Subcutaneous abdominal adipose tissue (tissue), 5 donors: ENCODE measurements at regions not wholly inside any gene's neighbourhood (a gene's known extent, or its start where the extent isn't known, plus 50 kb on each side); places are given as distances from the start of the nearest gene placed in this dataset.

Experiments used
- H3K27ac ChIP-seq: one replicate; pipeline ENCODE4 v1.7.0; 2013; ENCODE audit warnings: low read depth, mild to moderate bottlenecking, inconsistent platforms, low read length, moderate library complexity
- H3K27me3 ChIP-seq, 5 donors: one replicate each; pipeline ENCODE4 v1.7.0; 2013; ENCODE audit warnings: low read length in 5 of 5, inconsistent platforms in 1 of 5; ENCODE audit not compliant: control insufficient read depth in 5 of 5, insufficient read depth in 4 of 5
- H3K36me3 ChIP-seq, 5 donors: one replicate each; pipeline ENCODE4 v1.7.0; 2013; ENCODE audit warnings: low read length in 5 of 5; ENCODE audit not compliant: control insufficient read depth in 5 of 5, insufficient read depth in 5 of 5
- H3K4me1 ChIP-seq, 5 donors: one replicate each; pipeline ENCODE4 v1.7.0; 2013; ENCODE audit warnings: low read length in 5 of 5, mild to moderate bottlenecking in 3 of 5, moderate library complexity in 1 of 5; ENCODE audit not compliant: control insufficient read depth in 5 of 5, insufficient read depth in 5 of 5
- H3K4me3 ChIP-seq, 5 donors: one replicate each; pipeline ENCODE4 v1.7.0; 2013; ENCODE audit warnings: low read length in 5 of 5, low read depth in 1 of 5
- H3K9ac ChIP-seq, 5 donors: one replicate each; pipeline ENCODE4 v1.7.0; 2013; ENCODE audit warnings: low read length in 5 of 5, mild to moderate bottlenecking in 4 of 5, moderate library complexity in 3 of 5
- H3K9me3 ChIP-seq, 5 donors: one replicate each; pipeline ENCODE4 v1.7.0; 2013; ENCODE audit warnings: low read length in 5 of 5; ENCODE audit not compliant: control insufficient read depth in 5 of 5
- donor health status: healthy.
- donor health status: healthy.
- donor health status: healthy.
- donor health status: healthy.
- donor health status: healthy.

- no peaks in the 10 kb centered on the region for H3K4me1 ChIP-seq
Observed at GRCh38 chr2:133828913-133829312, 260.6 kb upstream of the NCKAP5 start.

GRCh38 chr2:133829450-133830020, 261.3 kb upstream of the NCKAP5 start:
- H3K4me1 ChIP-seq: no peaks in the 10 kb centered on the region
- no peak overlapping the region for H3K27ac ChIP-seq
- H3K27me3 ChIP-seq: peaks cover 0 to 5% (median 3%) of the 10 kb centered on the region in 5 donors
- H3K4me3 ChIP-seq: no peak overlapping the region
- no peaks in the 10 kb centered on the region for H3K36me3 ChIP-seq
- H3K9ac ChIP-seq: no peak overlapping the region
- peaks cover 0 to 8% (median 0%) of the 10 kb centered on the region in 5 donors for H3K9me3 ChIP-seq

More at GRCh38 chr2:133828913-133829312, 260.6 kb upstream of the NCKAP5 start:
- Histone ChIP-seq H3K4me3 (no peak overlapping the region), H3K9ac (no peak overlapping the region), H3K27me3 (peaks cover 0 to 5% (median 3%) of the 10 kb centered on the region in 5 donors), H3K9me3 (peaks cover 0 to 8% (median 0%) of the 10 kb centered on the region in 5 donors), H3K27ac (no peak overlapping the region), H3K36me3 (no peaks in the 10 kb centered on the region)

- H3K36me3 ChIP-seq: no peaks in the 10 kb centered on the region
- H3K9me3 ChIP-seq: peaks cover 0 to 4% (median 0%) of the 10 kb centered on the region in 5 donors
- H3K9ac ChIP-seq: no peak overlapping the region
- no peak overlapping the region for H3K27ac ChIP-seq
- H3K4me3 ChIP-seq: no peak overlapping the region
- no peaks in the 10 kb centered on the region for H3K4me1 ChIP-seq
- peaks cover 0 to 4% (median 0%) of the 10 kb centered on the region in 5 donors for H3K27me3 ChIP-seq
Observed at GRCh38 chr2:133833746-133834145, 265.5 kb upstream of the NCKAP5 start.

GRCh38 chr2:133835821-133836619, 267.8 kb upstream of the NCKAP5 start:
- H3K9me3 ChIP-seq: peaks cover 0 to 4% (median 0%) of the 10 kb centered on the region in 5 donors
- no peak overlapping the region for H3K9ac ChIP-seq
- no peaks in the 10 kb centered on the region for H3K4me1 ChIP-seq
- no peak overlapping the region for H3K27ac ChIP-seq
- H3K27me3 ChIP-seq: peaks cover 0 to 4% (median 0%) of the 10 kb centered on the region in 5 donors
- H3K4me3 ChIP-seq: no peak overlapping the region
- no peaks in the 10 kb centered on the region for H3K36me3 ChIP-seq

- H3K27me3 ChIP-seq: peaks cover 0 to 4% (median 0%) of the 10 kb centered on the region in 5 donors
- H3K9me3 ChIP-seq: peaks cover 0 to 4% (median 0%) of the 10 kb centered on the region in 5 donors
- H3K36me3 ChIP-seq: no peaks in the 10 kb centered on the region
- H3K4me3 ChIP-seq: no peak overlapping the region
- H3K4me1 ChIP-seq: peaks cover 0 to 7% (median 5%) of the 10 kb centered on the region in 5 donors
- no peak overlapping the region for H3K9ac ChIP-seq
- no peak overlapping the region for H3K27ac ChIP-seq
Observed at GRCh38 chr2:133836691-133837345, 268.6 kb upstream of the NCKAP5 start.

- no peaks in the 10 kb centered on the region for H3K36me3 ChIP-seq
- H3K9me3 ChIP-seq: peaks cover 0 to 3% (median 0%) of the 10 kb centered on the region in 5 donors
- peaks cover 0 to 4% (median 0%) of the 10 kb centered on the region in 5 donors for H3K27me3 ChIP-seq
- no peak overlapping the region for H3K4me3 ChIP-seq
- H3K27ac ChIP-seq: no peak overlapping the region
- H3K9ac ChIP-seq: no peak overlapping the region
- H3K4me1 ChIP-seq: peaks cover 0 to 12% (median 9%) of the 10 kb centered on the region in 5 donors
Observed at GRCh38 chr2:133837441-133838094, 269.3 kb upstream of the NCKAP5 start.

GRCh38 chr2:133838642-133839365, 270.5 kb upstream of the NCKAP5 start:
- H3K36me3 ChIP-seq: no peaks in the 10 kb centered on the region
- H3K4me1 ChIP-seq: peaks cover 0 to 12% (median 9%) of the 10 kb centered on the region in 5 donors
- H3K9ac ChIP-seq: no peak overlapping the region
- H3K27ac ChIP-seq: no peak overlapping the region
- H3K27me3 ChIP-seq: peaks cover 0 to 4% (median 0%) of the 10 kb centered on the region in 5 donors
- no peak overlapping the region for H3K4me3 ChIP-seq
- H3K9me3 ChIP-seq: no peaks in the 10 kb centered on the region

GRCh38 chr2:133839677-133840076, 271.4 kb upstream of the NCKAP5 start:
- Histone ChIP-seq H3K4me1 (peaks cover 0 to 12% (median 9%) of the 10 kb centered on the region in 5 donors), H3K9me3 (no peaks in the 10 kb centered on the region), H3K27ac (no peak overlapping the region), H3K27me3 (peaks cover 0 to 4% (median 0%) of the 10 kb centered on the region in 5 donors), H3K4me3 (no peak overlapping the region), H3K9ac (no peak overlapping the region), H3K36me3 (no peaks in the 10 kb centered on the region)

- Histone ChIP-seq H3K9me3 (no peaks in the 10 kb centered on the region), H3K27ac (no peak overlapping the region), H3K27me3 (peaks cover 0 to 4% (median 3%) of the 10 kb centered on the region in 5 donors), H3K36me3 (no peaks in the 10 kb centered on the region), H3K4me3 (no peak overlapping the region), H3K9ac (no peak overlapping the region), H3K4me1 (peaks cover 0 to 12% (median 9%) of the 10 kb centered on the region in 5 donors)
Observed at GRCh38 chr2:133840761-133841160, 272.5 kb upstream of the NCKAP5 start.
